PFSK-1 (cell line): ENCODE measurements at regions not wholly inside any gene's neighbourhood (a gene's known extent, or its start where the extent isn't known, plus 50 kb on each side); places are given as distances from the start of the nearest gene placed in this dataset.

Experiments used
- FOXP2 ChIP-seq: optimal IDR thresholded peaks from 2 replicates; pipeline ENCODE3; 2011; ENCODE audit warnings: borderline replicate concordance, control low read depth, inconsistent platforms; ENCODE audit not compliant: insufficient read depth; ENCODE audit errors: extremely low read length, extremely low read depth
- POLR2AphosphoS5 ChIP-seq: IDR thresholded peaks from 2 replicates; pipeline ENCODE4 v1.6.1; 2012; ENCODE audit warnings: low read depth, mild to moderate bottlenecking, control low read depth, low read length, moderate library complexity
- REST ChIP-seq, 2 experiments: IDR thresholded peaks; 2 replicates each; pipeline versions ENCODE4 v1.6.1 to v1.8.0; 2011 to 2012; ENCODE audit warnings: low read depth in 2 of 2, low read length in 2 of 2, control low read depth in 1 of 2, inconsistent platforms in 1 of 2, mild to moderate bottlenecking in 1 of 2, moderate library complexity in 1 of 2; ENCODE audit not compliant: insufficient read depth in 1 of 2
- SIN3A ChIP-seq: IDR thresholded peaks from 2 replicates; pipeline ENCODE4 v1.6.1; 2012; ENCODE audit warnings: mild to moderate bottlenecking, low read length, moderate library complexity, borderline replicate concordance; ENCODE audit not compliant: insufficient read depth
- TAF1 ChIP-seq: IDR thresholded peaks from 2 replicates; pipeline ENCODE4 v1.6.1; 2012; ENCODE audit warnings: low read length, control low read depth, borderline replicate concordance; ENCODE audit not compliant: insufficient read depth

- TF ChIP-seq POLR2AphosphoS5: no peak
Observed at GRCh38 chr1:87715471-87715870, 386.8 kb downstream of the LMO4 start.

- TF ChIP-seq POLR2AphosphoS5 (no peak), SIN3A (no peak), TAF1 (no peak), FOXP2 (no peak), REST (IDR thresholded peaks at IDR 0.05; ENCODE audit: insufficient read depth in 1 of 2, low read depth in 2 of 2, low read length in 2 of 2) (no peak)
Observed at GRCh38 chr1:87717157-87717670, 388.5 kb downstream of the LMO4 start.

- TF ChIP-seq REST (IDR thresholded peaks at IDR 0.05; ENCODE audit: insufficient read depth in 1 of 2, low read depth in 2 of 2, low read length in 2 of 2) (no peak), FOXP2 (no peak), POLR2AphosphoS5 (no peak), SIN3A (no peak), TAF1 (no peak)
Observed at GRCh38 chr1:87718241-87718950, 389.7 kb downstream of the LMO4 start.

- TF ChIP-seq REST (IDR thresholded peaks at IDR 0.05; ENCODE audit: insufficient read depth in 1 of 2, low read depth in 2 of 2, low read length in 2 of 2): no peak
- no peak for TF ChIP-seq POLR2AphosphoS5
- TF ChIP-seq TAF1: no peak
- TF ChIP-seq FOXP2: no peak
- TF ChIP-seq SIN3A: no peak
Observed at GRCh38 chr1:87719658-87720057, 391.0 kb downstream of the LMO4 start.

- no peak for TF ChIP-seq TAF1
Observed at GRCh38 chr1:87720561-87720960, 391.9 kb downstream of the LMO4 start.

GRCh38 chr1:87723193-87723592 lies 394.5 kb downstream of the LMO4 start:
- no peak for TF ChIP-seq REST (IDR thresholded peaks at IDR 0.05; ENCODE audit: insufficient read depth in 1 of 2, low read depth in 2 of 2, low read length in 2 of 2)
- TF ChIP-seq TAF1: no peak
- TF ChIP-seq FOXP2: no peak
- no peak for TF ChIP-seq POLR2AphosphoS5
- no peak for TF ChIP-seq SIN3A
